Tibial nerve (tissue), 4 donors: ENCODE measurements at regions not wholly inside any gene's neighbourhood (a gene's known extent, or its start where the extent isn't known, plus 50 kb on each side); places are given as distances from the start of the nearest gene placed in this dataset.

Source experiments
- CTCF ChIP-seq, 5 experiments: fragments of 200-600 bp in 3 of 5; fragments of 450-650 bp in 2 of 5; sonication (generic) in 3 of 5; IDR thresholded peaks; one replicate each; pipeline ENCODE4 v1.5.1; 2016 to 2019; ENCODE audit warnings: antibody characterized with exemption in 5 of 5, mild to moderate bottlenecking in 3 of 5, moderate library complexity in 2 of 5
- EP300 ChIP-seq, 2 donors: sonication (generic); formaldehyde crosslinking; IDR thresholded peaks; one replicate each; pipeline ENCODE4 v1.6.1; 2017; ENCODE audit warnings: antibody characterized with exemption in 2 of 2, mild to moderate bottlenecking in 1 of 2
- POLR2A ChIP-seq, 2 donors: fragments of 450-650 bp; IDR thresholded peaks; one replicate each; pipeline ENCODE4 v1.6.1; 2017; ENCODE audit warnings: antibody characterized with exemption in 2 of 2, mild to moderate bottlenecking in 2 of 2, moderate library complexity in 2 of 2

- TF ChIP-seq CTCF (IDR thresholded peaks at IDR 0.05) (no peak), POLR2A (IDR thresholded peaks at IDR 0.05) (no peak), EP300 (IDR thresholded peaks at IDR 0.05) (no peak)
These were observed 69.5 kb upstream of the TAS2R1 start for GRCh38 chr5:9699681-9700080.
